NB4 (cell line): ENCODE measurements at regions not wholly inside any gene's neighbourhood (a gene's known extent, or its start where the extent isn't known, plus 50 kb on each side); places are given as distances from the start of the nearest gene placed in this dataset.

Experiments
- MYC ChIP-seq: IDR thresholded peaks from 2 replicates; pipeline ENCODE4 v1.6.1; 2011; ENCODE audit warnings: low read depth, low read length
- POLR2A ChIP-seq: IDR thresholded peaks from 2 replicates; pipeline ENCODE4 v1.6.1; 2011; ENCODE audit warnings: mild to moderate bottlenecking; ENCODE audit not compliant: insufficient read length; ENCODE audit errors: extremely low read depth
- TF ChIP-seq, protein P1 (sequence below): IDR thresholded peaks from one replicate; pipeline ENCODE4 v1.5.1; 2012; ENCODE audit warnings: low read depth, low read length
- TF ChIP-seq, protein P2 (sequence below): IDR thresholded peaks from 2 replicates; pipeline ENCODE4 v1.6.1; 2011; ENCODE audit warnings: low read depth, low read length

DNA sequence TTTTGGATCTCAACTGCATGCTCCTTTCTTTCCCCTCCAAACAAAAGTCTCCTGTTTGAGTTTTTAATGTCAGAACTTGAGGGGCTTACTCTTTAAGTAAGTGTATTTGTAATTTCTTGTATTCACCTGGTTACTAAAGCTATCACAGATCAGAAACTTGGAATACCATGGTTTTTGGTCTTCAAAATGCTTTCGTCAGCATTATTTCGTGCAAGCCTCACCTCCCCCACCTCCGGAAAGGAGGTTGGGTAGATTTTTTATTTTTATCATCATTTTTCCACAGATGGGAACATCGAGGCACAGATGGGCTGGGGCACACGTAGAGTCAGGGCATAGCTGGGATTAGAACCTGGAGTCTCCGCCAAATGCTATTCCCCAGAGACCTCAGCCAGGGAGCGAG, 100.7 kb downstream of the IER5 start:
- TF ChIP-seq, protein P1, sequence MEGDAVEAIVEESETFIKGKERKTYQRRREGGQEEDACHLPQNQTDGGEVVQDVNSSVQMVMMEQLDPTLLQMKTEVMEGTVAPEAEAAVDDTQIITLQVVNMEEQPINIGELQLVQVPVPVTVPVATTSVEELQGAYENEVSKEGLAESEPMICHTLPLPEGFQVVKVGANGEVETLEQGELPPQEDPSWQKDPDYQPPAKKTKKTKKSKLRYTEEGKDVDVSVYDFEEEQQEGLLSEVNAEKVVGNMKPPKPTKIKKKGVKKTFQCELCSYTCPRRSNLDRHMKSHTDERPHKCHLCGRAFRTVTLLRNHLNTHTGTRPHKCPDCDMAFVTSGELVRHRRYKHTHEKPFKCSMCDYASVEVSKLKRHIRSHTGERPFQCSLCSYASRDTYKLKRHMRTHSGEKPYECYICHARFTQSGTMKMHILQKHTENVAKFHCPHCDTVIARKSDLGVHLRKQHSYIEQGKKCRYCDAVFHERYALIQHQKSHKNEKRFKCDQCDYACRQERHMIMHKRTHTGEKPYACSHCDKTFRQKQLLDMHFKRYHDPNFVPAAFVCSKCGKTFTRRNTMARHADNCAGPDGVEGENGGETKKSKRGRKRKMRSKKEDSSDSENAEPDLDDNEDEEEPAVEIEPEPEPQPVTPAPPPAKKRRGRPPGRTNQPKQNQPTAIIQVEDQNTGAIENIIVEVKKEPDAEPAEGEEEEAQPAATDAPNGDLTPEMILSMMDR: no peak
- TF ChIP-seq POLR2A (no peak), MYC (no peak)
- TF ChIP-seq, protein P2, sequence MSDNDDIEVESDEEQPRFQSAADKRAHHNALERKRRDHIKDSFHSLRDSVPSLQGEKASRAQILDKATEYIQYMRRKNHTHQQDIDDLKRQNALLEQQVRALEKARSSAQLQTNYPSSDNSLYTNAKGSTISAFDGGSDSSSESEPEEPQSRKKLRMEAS: no peak
